ENCODE measurements at regions not wholly inside any gene's neighbourhood (a gene's known extent, or its start where the extent isn't known, plus 50 kb on each side); places are given as distances from the start of the nearest gene placed in this dataset.

- TF ChIP-seq SETDB1 (IDR thresholded peaks at IDR 0.05; ENCODE audit: insufficient read length, low read length) (no peak), YY1 (tag by site-specific recombination; IDR thresholded peaks at IDR 0.05) (no peak), ZNF24 (tag by site-specific recombination; IDR thresholded peaks at IDR 0.05) (peak; percentile 68; the same call in 1 of the 2 replicates), ZNF146 (tag by site-specific recombination; IDR thresholded peaks at IDR 0.05) (no peak), SCRT1 (tag by site-specific recombination; IDR thresholded peaks at IDR 0.05; ENCODE audit: borderline replicate concordance) (no peak), ZNF350 (tag by site-specific recombination; IDR thresholded peaks at IDR 0.05) (no peak), ZNF302 (tag by site-specific recombination; IDR thresholded peaks at IDR 0.05; ENCODE audit: low read depth) (no peak), ZNF645 (tag by site-specific recombination; IDR thresholded peaks at IDR 0.05) (no peak), ZNF488 (tag by site-specific recombination; IDR thresholded peaks at IDR 0.05) (no peak), WT1 (tag by site-specific recombination; IDR thresholded peaks at IDR 0.05) (peak; percentile 88), ZNF121 (tag by site-specific recombination; IDR thresholded peaks at IDR 0.05) (no peak), ZNF423 (tag by site-specific recombination; IDR thresholded peaks at IDR 0.05) (no peak), ZNF664 (tag by site-specific recombination; IDR thresholded peaks at IDR 0.05) (no peak), ZNF311 (tag by site-specific recombination; IDR thresholded peaks at IDR 0.05; ENCODE audit: borderline replicate concordance) (no peak), ZNF416 (tag by site-specific recombination; IDR thresholded peaks at IDR 0.05) (no peak), ZSCAN5A (tag by site-specific recombination; IDR thresholded peaks at IDR 0.05) (no peak), ZFHX2 (tag by site-specific recombination; conservative IDR thresholded peaks at IDR 0.05) (peak; percentile 58), PBX3 (CRISPR knock-in tag; IDR thresholded peaks at IDR 0.05) (no peak), SP3 (tag by site-specific recombination; IDR thresholded peaks at IDR 0.05) (no peak), ZNF768 (tag by site-specific recombination; IDR thresholded peaks at IDR 0.05) (no peak), ZNF580 (tag by site-specific recombination; IDR thresholded peaks at IDR 0.05) (no peak), ZNF626 (tag by site-specific recombination; IDR thresholded peaks at IDR 0.05) (no peak), KLF1 (tag by site-specific recombination; IDR thresholded peaks at IDR 0.05) (no peak), ZBTB1 (tag by site-specific recombination; IDR thresholded peaks at IDR 0.05) (no peak), ZNF19 (tag by site-specific recombination; IDR thresholded peaks at IDR 0.05; ENCODE audit: low read depth) (no peak), ELK4 (IDR thresholded peaks at IDR 0.05; ENCODE audit: borderline replicate concordance, low read depth, low read length) (no peak), GLI4 (tag by site-specific recombination; IDR thresholded peaks at IDR 0.05) (no peak), ZNF792 (tag by site-specific recombination; IDR thresholded peaks at IDR 0.05) (no peak), ZNF10 (tag by site-specific recombination; IDR thresholded peaks at IDR 0.05) (no peak), ZNF239 (tag by site-specific recombination; IDR thresholded peaks at IDR 0.05) (no peak), ZNF747 (tag by site-specific recombination; IDR thresholded peaks at IDR 0.05) (no peak), ZNF621 (tag by site-specific recombination; IDR thresholded peaks at IDR 0.05) (no peak), PRDM4 (tag by site-specific recombination; IDR thresholded peaks at IDR 0.05) (no peak), KLF10 (tag by site-specific recombination; IDR thresholded peaks at IDR 0.05) (peak; percentile 67)
These were observed 460.5 kb downstream of the COG6 start (continued) for GRCh38 chr13:40116008-40116407.
